Esophagus muscularis mucosa (tissue), 4 donors: ENCODE measurements at regions not wholly inside any gene's neighbourhood (a gene's known extent, or its start where the extent isn't known, plus 50 kb on each side); places are given as distances from the start of the nearest gene placed in this dataset.

ENCODE experiments used
- DNase-seq: peaks from one replicate; pipeline ENCODE4 v3.0.0-alpha.2; 2017; ENCODE audit errors: extremely low spot score
- H3K27ac ChIP-seq, 4 donors: fragments of 200-600 bp; sonication (generic); replicated peaks in 1 of 4; 1 replicate in 3 of 4; 2 replicates in 1 of 4; pipeline ENCODE4 v1.5.1; 2016 to 2019; ENCODE audit warnings: mild to moderate bottlenecking in 1 of 4
- H3K27me3 ChIP-seq, 4 donors: fragments of 200-600 bp; sonication (generic); one replicate each; pipeline versions ENCODE4 v1.5.1 to v1.6.0; 2016 to 2019
- H3K36me3 ChIP-seq, 4 donors: fragments of 200-600 bp; sonication (generic); one replicate each; pipeline ENCODE4 v1.5.1; 2016 to 2019
- H3K4me1 ChIP-seq, 4 donors: fragments of 200-600 bp; sonication (generic); one replicate each; pipeline ENCODE4 v1.5.1; 2016 to 2019
- H3K4me3 ChIP-seq, 4 donors: fragments of 200-600 bp; sonication (generic); 1 replicate in 2 of 4; 2 replicates in 2 of 4; pipeline ENCODE4 v1.5.1; 2016 to 2019; ENCODE audit warnings: mild to moderate bottlenecking in 4 of 4, moderate library complexity in 1 of 4
- H3K9me3 ChIP-seq, 4 donors: fragments of 200-600 bp; sonication (generic); 1 replicate in 3 of 4; 2 replicates in 1 of 4; pipeline ENCODE4 v1.5.1; 2016 to 2019
- CTCF ChIP-seq, 3 experiments: fragments of 200-600 bp in 2 of 3; fragments of 450-650 bp in 1 of 3; sonication (generic) in 2 of 3; IDR thresholded peaks; one replicate each; pipeline ENCODE4 v1.5.1; 2017 to 2019; ENCODE audit warnings: antibody characterized with exemption in 3 of 3, mild to moderate bottlenecking in 2 of 3, moderate library complexity in 1 of 3
- EP300 ChIP-seq: sonication (generic); formaldehyde crosslinking; IDR thresholded peaks from one replicate; pipeline ENCODE4 v1.6.1; 2017; ENCODE audit warnings: antibody characterized with exemption
- POLR2A ChIP-seq: fragments of 450-650 bp; IDR thresholded peaks from one replicate; pipeline ENCODE4 v1.6.1; 2017; ENCODE audit warnings: antibody characterized with exemption, moderate library complexity, mild to moderate bottlenecking, low read depth
- POLR2AphosphoS5 ChIP-seq, 2 donors: sonication (generic); formaldehyde crosslinking; IDR thresholded peaks; one replicate each; pipeline ENCODE4 v1.6.1; 2017; ENCODE audit warnings: antibody characterized with exemption in 2 of 2
- WGBS: methylation state at CpG from one replicate; pipeline ENCODE4 v1.1.5; 2018; 5-methylcytosine and 5-hydroxymethylcytosine counted together
- intact Hi-C: fragments of 100-400 bp; cut with DNase I; formaldehyde crosslinking; loops from one replicate; pipeline ENCODE4 v1.15.1; 2023

GRCh38 chr14:94706133-94706532 lies 63.8 kb downstream of the GSC start:
- WGBS = 72% methylated on average over 6 of the region's 6 CpGs
- DNase-seq = no peak
- intact Hi-C loops = no loop called here
- Histone ChIP-seq H3K27ac (no peak overlapping the region), H3K36me3 (no peaks in the 10 kb centered on the region), H3K4me3 (no peak overlapping the region), H3K4me1 (no peaks in the 10 kb centered on the region), H3K27me3 (peaks cover 0 to 49% (median 1%) of the 10 kb centered on the region in 4 donors), H3K9me3 (no peaks in the 10 kb centered on the region)
- TF ChIP-seq POLR2AphosphoS5 (IDR thresholded peaks at IDR 0.05) = no peak
- TF ChIP-seq POLR2A = no peak
- TF ChIP-seq EP300 = no peak
- TF ChIP-seq CTCF (IDR thresholded peaks at IDR 0.05) = no peak

- no peaks in the 10 kb centered on the region for H3K4me1 ChIP-seq
- no peak for TF ChIP-seq POLR2A
- TF ChIP-seq CTCF (IDR thresholded peaks at IDR 0.05) = no peak
- TF ChIP-seq POLR2AphosphoS5 (IDR thresholded peaks at IDR 0.05) = no peak
- no peak overlapping the region for H3K27ac ChIP-seq
- intact Hi-C loops = no loop called here
- peaks cover 0 to 46% (median 0%) of the 10 kb centered on the region in 4 donors for H3K27me3 ChIP-seq
- no peak for DNase-seq
- no peak overlapping the region for H3K4me3 ChIP-seq
- no peaks in the 10 kb centered on the region for H3K36me3 ChIP-seq
- 80% methylated on average over 2 of the region's 2 CpGs for WGBS
- H3K9me3 ChIP-seq = no peaks in the 10 kb centered on the region
These were observed 67.3 kb downstream of the GSC start for GRCh38 chr14:94702629-94703028.

GRCh38 chr14:94701861-94702370 lies 68.0 kb downstream of the GSC start:
- TF ChIP-seq EP300 = no peak
- no peak for TF ChIP-seq CTCF (IDR thresholded peaks at IDR 0.05)
- Histone ChIP-seq H3K4me3 (no peak overlapping the region), H3K27ac (no peak overlapping the region), H3K36me3 (no peaks in the 10 kb centered on the region), H3K27me3 (peaks cover 0 to 45% (median 0%) of the 10 kb centered on the region in 4 donors), H3K4me1 (no peaks in the 10 kb centered on the region), H3K9me3 (no peaks in the 10 kb centered on the region)
- intact Hi-C loops = no loop called here
- 84% methylated on average over 3 of the region's 3 CpGs for WGBS
- no peak for DNase-seq

GRCh38 chr14:94700336-94700735 lies 69.6 kb downstream of the GSC start:
- Histone ChIP-seq H3K27me3 (peaks cover 0 to 35% (median 0%) of the 10 kb centered on the region in 4 donors), H3K9me3 (no peaks in the 10 kb centered on the region), H3K4me1 (no peaks in the 10 kb centered on the region), H3K4me3 (no peak overlapping the region), H3K36me3 (no peaks in the 10 kb centered on the region), H3K27ac (no peak overlapping the region)
- DNase-seq = no peak
- intact Hi-C loops = no loop called here
- WGBS = 60% methylated on average over 8 of the region's 8 CpGs
- no peak for TF ChIP-seq POLR2AphosphoS5 (IDR thresholded peaks at IDR 0.05)
- no peak for TF ChIP-seq EP300
- no peak for TF ChIP-seq POLR2A
- no peak for TF ChIP-seq CTCF (IDR thresholded peaks at IDR 0.05)

DNA sequence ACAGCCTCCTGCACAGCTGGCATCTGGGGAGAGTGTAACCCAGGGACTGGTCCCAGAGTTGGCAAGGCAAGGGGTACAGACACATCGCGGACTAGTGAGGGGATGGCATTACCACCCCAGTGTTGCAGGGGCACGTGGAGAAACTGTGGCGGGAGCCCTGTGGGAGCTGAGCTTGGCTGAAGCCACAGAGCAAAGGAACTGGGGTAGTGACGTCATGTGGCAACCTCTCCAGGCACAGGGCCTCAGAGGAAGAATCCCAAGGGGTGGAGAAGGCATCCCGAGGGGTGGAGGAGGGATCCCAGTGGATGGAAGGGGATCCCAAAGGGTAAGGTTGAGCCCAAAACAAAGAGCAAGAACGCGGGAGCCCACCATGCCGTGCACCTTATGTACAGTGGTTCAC lies 70.1 kb downstream of the GSC start:
- no peak for TF ChIP-seq POLR2AphosphoS5 (IDR thresholded peaks at IDR 0.05)
- no peak for TF ChIP-seq EP300
- TF ChIP-seq CTCF (IDR thresholded peaks at IDR 0.05) = no peak
- TF ChIP-seq POLR2A = no peak
- H3K36me3 ChIP-seq = no peaks in the 10 kb centered on the region
- intact Hi-C loops = no loop called here
- no peak for DNase-seq
- no peak overlapping the region for H3K4me3 ChIP-seq
- no peaks in the 10 kb centered on the region for H3K9me3 ChIP-seq
- peaks cover 0 to 35% (median 0%) of the 10 kb centered on the region in 4 donors for H3K27me3 ChIP-seq
- no peaks in the 10 kb centered on the region for H3K4me1 ChIP-seq
- WGBS = 76% methylated on average over 9 of the region's 9 CpGs
- no peak overlapping the region for H3K27ac ChIP-seq
